Stimulated activated CD8-positive, alpha-beta memory T cell treated with anti-CD3 and anti-CD28 coated beads, Interleukin-15, amount 100 ng/mL, for 4 hours (primary cell): ENCODE measurements at regions not wholly inside any gene's neighbourhood (a gene's known extent, or its start where the extent isn't known, plus 50 kb on each side); places are given as distances from the start of the nearest gene placed in this dataset.
A peak's percentile ranks its signal among the peaks of the same experiment; 100 is the strongest.

Experiments used
- DNase-seq, 2 donors: peaks; one replicate each; pipeline ENCODE4 v3.0.0-alpha.2; 2020; ENCODE audit warnings: low read depth in 2 of 2

DNA sequence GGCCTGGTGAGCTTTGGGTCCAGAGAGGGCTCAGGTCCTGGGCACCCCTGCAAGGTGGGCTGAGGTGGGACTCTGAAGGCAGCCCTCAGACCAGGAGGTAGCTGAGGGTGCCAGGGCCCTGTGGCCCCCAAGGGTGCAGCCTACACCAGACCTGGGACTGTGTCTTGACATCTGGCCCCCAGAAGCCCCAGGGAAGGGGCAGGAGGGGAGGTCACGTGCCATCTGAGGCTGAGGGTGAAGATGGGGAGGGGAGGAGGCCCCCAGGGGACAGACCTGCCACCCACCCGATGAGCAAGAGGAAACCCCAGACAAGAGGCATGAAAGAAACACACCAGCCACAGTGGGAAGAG, 520.2 kb downstream of the BRD1 start:
- no peak for DNase-seq

DNA sequence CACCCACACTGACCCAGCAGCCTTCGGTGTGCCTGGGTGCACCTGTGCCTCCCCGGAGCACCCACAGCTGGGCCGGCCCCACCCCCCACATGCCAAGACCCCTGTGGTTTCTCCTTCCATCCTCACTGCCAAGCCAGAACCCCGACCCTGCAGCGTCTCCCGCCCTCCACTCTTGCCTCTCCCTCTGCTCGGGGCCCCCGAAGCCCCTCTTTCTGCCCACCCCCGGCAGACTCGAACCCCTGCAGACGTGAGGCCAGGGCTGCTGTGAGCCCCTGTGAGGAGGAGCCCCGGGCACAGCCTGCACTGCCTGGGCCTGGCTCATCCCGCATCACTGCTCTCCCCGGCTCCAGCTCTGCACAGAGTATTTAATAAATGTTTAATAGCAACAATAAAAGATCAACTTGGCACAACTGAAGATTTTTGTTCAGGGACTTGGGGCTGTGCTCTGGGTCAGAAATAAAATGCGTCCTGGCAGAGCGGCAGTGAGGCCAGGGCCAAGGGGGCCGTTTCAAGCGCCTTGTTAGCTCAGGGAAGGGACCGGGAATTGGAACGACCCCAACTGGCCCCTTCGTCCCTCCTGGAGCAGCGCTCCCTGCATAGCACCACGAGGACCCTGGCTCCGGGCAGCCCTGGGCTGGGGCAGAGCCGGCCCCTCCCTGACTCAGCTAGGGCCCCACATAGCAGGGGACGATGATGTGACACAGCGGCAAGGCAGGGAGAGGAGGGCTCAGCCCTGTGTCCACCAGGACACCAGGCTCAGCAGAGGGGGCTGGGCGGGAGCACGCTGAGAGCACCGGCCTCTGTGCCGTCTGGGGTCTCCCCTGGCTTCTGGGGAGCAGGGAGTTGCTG, 520.8 kb downstream of the BRD1 start:
- no peak for DNase-seq

- no peak for DNase-seq
Measured at GRCh38 chr22:49305966-49306631, 521.6 kb downstream of the BRD1 start.

- DNase-seq = peak; percentile 9 to 13
Measured at GRCh38 chr22:49305214-49305965, 522.3 kb downstream of the BRD1 start.

DNA sequence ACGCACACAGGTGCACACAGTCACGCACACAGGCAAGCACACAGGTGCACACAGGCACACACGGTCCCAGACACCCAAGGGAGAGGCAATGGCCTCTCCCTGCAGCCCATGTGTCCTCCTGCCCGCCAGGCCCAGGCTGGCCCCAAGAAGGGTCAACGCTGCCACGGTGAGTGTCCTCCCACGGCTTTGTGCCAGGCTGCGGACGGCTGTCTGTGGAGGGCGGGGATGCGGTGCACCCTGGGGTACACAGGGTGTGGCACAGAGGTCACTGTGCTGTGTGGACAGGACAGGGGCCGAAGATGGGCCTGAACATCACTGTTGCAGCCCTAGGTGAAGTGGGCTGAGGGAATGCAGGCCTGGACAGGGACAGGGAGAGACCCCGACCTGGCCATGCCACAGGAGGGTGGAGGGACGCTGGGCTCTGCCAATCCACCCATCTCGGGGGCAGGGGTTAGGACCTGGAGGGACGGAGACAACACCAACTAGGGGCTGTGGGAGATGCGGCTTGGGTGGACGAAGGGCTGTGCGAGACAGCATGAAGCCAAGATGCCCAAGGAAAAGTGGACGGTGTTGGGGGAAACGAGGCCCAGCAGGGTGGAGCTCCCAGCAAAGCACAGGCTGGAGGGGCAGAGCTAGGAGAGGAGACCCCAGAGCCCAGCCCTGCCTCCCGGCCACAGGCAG, 523.8 kb downstream of the BRD1 start:
- no peak for DNase-seq

DNA sequence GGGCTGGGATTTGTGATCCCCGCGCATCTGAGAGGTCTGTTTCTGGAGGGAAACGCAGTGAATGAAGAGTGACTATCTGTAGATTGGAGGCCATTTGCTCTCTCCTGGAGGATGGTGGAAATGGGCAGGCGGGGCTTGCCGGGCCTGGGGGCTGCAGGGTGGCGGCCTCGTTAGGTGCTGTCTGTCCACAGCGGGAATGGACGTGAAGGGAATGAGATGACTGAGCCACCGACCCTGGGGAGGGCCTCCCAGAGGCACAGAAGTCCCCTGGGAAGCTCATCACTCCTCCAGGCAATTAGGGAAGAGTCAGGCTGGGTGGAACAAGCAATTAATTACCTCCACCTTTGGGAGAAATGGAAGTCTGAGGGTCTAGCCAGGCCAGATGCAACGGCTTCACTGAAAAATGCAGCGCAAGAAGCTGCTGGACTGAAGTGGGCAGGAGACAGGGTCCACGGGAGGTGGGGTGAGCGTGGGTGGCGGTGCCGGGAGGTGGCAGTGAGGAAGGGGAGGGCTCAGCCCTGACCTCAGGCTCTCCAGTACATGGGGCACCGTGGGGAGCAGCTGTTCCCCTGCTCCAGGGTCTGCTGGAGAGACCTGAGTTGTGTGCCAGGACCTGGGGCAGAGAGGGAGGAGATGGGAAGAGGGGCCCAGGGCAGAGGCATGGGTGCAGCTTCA, 524.5 kb downstream of the BRD1 start:
- no peak for DNase-seq

DNA sequence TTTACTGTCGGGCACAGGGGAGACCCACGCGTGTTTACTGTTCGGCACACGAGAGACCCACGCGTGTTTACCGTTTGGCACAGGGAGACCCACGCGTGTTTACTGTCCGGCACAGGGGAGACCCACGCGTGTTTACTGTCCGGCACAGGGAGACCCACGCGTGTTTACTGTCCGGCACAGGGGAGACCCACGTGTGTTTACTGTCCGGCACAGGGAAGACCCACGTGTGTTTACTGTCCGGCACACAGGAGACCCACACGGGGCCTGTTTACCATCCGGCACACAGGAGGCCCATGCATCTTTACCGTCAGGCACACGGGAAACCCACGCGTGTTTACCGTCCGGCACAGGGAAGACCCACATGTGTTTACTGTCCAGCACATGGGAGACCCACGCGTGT, 525.1 kb downstream of the BRD1 start:
- DNase-seq = no peak

DNA sequence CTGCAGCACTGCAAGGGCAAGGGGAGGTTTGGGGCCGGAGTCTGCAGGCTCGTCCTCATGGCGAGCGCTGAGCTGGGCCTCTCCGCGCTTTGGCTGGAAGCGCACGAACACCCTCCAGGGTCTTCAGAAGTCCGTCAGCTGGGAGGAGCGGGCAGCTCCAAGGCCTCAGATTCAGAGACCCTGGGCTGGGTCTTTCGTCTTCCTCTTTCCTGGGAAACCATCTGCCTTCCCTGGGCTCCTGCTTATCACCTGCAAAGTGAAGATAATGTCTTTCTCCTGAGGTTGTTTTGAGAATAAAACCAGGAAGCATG, 525.6 kb downstream of the BRD1 start:
- no peak for DNase-seq

- DNase-seq = no peak
Measured at GRCh38 chr22:49301398-49302149, 526.1 kb downstream of the BRD1 start.

GRCh38 chr22:49300951-49301397, 526.7 kb downstream of the BRD1 start:
- DNase-seq = no peak

GRCh38 chr22:49300241-49300640, 527.4 kb downstream of the BRD1 start:
- DNase-seq = no peak

- DNase-seq = no peak
Measured at GRCh38 chr22:49299821-49300231, 527.8 kb downstream of the BRD1 start.

DNA sequence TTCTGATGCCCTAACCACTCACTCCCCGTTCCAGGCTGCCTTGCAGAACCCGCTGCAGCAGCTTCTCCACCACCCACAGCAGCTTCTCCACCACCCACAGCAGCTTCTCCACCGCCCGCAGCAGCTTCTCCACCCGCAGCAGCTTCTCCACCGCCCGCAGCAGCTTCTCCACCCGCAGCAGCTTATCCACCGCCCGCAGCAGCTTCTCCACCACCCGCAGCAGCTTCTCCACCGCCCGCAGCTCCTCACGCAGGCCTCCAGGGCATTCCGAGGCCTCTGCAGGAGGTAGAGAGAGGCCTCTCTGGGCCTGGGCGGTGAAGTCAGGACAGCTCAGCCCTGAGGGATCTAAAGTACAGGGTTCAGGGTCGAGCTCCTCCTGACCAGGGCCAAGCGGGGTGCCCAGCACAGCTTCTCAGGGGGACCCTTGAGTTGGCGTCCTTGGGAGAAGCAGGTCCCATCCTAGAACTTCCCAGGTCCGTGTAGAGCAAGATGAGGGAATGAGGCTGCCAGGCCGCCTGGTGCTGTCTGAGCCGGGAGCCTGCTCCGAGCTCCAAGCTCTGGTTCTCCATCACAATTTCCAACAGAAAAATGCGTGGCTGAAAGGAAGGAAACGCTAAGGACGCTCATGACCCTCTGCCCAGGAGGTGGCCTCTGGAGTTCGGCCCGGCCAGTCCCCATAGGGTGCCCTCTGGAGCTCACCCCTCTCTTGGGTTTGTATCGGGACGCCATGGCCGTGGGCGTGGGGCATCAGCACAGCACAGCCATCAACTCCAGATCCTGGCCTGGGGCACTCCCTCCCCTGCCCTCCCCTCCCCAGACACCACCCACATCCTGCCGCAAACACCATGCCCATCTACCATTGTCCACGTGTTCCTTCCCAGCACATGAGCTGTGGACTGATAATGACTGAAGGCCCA, 528.6 kb downstream of the BRD1 start:
- no peak for DNase-seq

GRCh38 chr22:49297871-49298721, 529.6 kb downstream of the BRD1 start:
- no peak for DNase-seq

GRCh38 chr22:49297286-49297870, 530.3 kb downstream of the BRD1 start:
- no peak for DNase-seq

DNA sequence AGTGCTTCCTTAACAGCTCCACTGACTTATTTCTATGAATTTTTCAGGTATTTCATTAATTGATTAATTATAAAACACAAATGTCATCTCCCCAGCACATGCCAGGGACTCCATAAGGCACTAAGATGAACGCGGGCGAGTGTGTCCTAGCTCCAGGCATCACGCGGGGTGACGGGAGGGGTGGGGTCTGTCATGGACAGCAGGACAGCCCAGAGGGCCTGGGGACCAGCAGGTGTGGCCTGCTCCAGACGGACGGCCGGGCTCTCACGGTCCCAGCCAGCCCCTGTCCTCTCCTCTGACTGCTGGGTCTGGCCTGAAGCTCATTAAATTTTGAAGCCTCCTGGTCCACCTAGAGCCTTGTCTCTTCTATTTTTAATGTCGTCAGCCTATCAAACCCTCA, 531.1 kb downstream of the BRD1 start:
- DNase-seq = no peak

GRCh38 chr22:49295851-49296560, 531.7 kb downstream of the BRD1 start:
- no peak for DNase-seq

DNA sequence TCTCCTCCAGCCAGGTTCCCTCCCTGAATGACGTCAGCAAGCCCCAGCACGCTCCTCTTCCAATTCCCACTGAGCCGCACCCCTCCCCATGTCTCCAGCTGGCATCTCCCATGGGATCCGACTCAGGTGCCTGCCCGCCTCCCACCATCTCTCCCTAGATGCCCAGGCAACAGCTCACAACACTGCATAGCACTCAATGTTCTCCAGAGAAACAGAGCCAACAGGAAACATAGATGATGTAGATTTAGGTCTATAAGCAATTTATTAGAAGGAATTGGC, 532.3 kb downstream of the BRD1 start:
- DNase-seq = no peak
